GM23248 (cell line): ENCODE measurements at regions not wholly inside any gene's neighbourhood (a gene's known extent, or its start where the extent isn't known, plus 50 kb on each side); places are given as distances from the start of the nearest gene placed in this dataset.

ENCODE experiments used
- EZH2 ChIP-seq: fragments of 200-600 bp; sonication (generic); IDR thresholded peaks from 2 replicates; pipeline ENCODE4 v1.6.1; 2018; ENCODE audit warnings: antibody characterized with exemption, mild to moderate bottlenecking; ENCODE audit not compliant: insufficient read depth, poor library complexity, severe bottlenecking
- EZH2phosphoT487 ChIP-seq: fragments of 200-600 bp; sonication (generic); IDR thresholded peaks from 2 replicates; pipeline ENCODE4 v1.6.1; 2018; ENCODE audit warnings: antibody characterized with exemption, moderate library complexity, mild to moderate bottlenecking, low read depth; ENCODE audit not compliant: insufficient read depth

- TF ChIP-seq EZH2 (no peak), EZH2phosphoT487 (no peak)
Measured at GRCh38 chr9:90019626-90020025, 414.8 kb downstream of the GADD45G start.
